GM12872 (cell line): ENCODE measurements at regions not wholly inside any gene's neighbourhood (a gene's known extent, or its start where the extent isn't known, plus 50 kb on each side); places are given as distances from the start of the nearest gene placed in this dataset.

Experiments used
- CTCF ChIP-seq: IDR thresholded peaks from 3 replicates; pipeline ENCODE4 v1.5.1; 2011; ENCODE audit warnings: low read depth, mild to moderate bottlenecking, low read length, moderate library complexity; ENCODE audit not compliant: insufficient read depth

- no peak for TF ChIP-seq CTCF
Measured at GRCh38 chr2:72036173-72036545, 111.5 kb downstream of the CYP26B1 start.

- no peak for TF ChIP-seq CTCF
Measured at GRCh38 chr2:72035518-72036172, 112.0 kb downstream of the CYP26B1 start.

GRCh38 chr2:72034353-72035095 lies 113.1 kb downstream of the CYP26B1 start:
- TF ChIP-seq CTCF = no peak

GRCh38 chr2:72033636-72034035 lies 114.0 kb downstream of the CYP26B1 start:
- no peak for TF ChIP-seq CTCF

GRCh38 chr2:72032481-72033041 lies 115.1 kb downstream of the CYP26B1 start:
- TF ChIP-seq CTCF = no peak

- TF ChIP-seq CTCF = no peak
Measured at GRCh38 chr2:72031346-72032110, 116.1 kb downstream of the CYP26B1 start.

- TF ChIP-seq CTCF = no peak
Measured at GRCh38 chr2:72028996-72029395, 118.7 kb downstream of the CYP26B1 start.
